GM10266 (cell line): ENCODE measurements at regions not wholly inside any gene's neighbourhood (a gene's known extent, or its start where the extent isn't known, plus 50 kb on each side); places are given as distances from the start of the nearest gene placed in this dataset.

Experiments
- DNase-seq: peaks from one replicate; pipeline ENCODE4 v3.0.0; 2012; ENCODE audit errors: extremely low spot score
- TF ChIP-seq, protein P1 (sequence below): IDR thresholded peaks from 2 replicates; pipeline ENCODE4 v1.5.1; 2012; ENCODE audit warnings: mild to moderate bottlenecking, low read depth; ENCODE audit not compliant: control insufficient read depth, insufficient read depth; ENCODE audit errors: missing control alignments

- TF ChIP-seq, protein P1, sequence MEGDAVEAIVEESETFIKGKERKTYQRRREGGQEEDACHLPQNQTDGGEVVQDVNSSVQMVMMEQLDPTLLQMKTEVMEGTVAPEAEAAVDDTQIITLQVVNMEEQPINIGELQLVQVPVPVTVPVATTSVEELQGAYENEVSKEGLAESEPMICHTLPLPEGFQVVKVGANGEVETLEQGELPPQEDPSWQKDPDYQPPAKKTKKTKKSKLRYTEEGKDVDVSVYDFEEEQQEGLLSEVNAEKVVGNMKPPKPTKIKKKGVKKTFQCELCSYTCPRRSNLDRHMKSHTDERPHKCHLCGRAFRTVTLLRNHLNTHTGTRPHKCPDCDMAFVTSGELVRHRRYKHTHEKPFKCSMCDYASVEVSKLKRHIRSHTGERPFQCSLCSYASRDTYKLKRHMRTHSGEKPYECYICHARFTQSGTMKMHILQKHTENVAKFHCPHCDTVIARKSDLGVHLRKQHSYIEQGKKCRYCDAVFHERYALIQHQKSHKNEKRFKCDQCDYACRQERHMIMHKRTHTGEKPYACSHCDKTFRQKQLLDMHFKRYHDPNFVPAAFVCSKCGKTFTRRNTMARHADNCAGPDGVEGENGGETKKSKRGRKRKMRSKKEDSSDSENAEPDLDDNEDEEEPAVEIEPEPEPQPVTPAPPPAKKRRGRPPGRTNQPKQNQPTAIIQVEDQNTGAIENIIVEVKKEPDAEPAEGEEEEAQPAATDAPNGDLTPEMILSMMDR, result no peak
- no peak for DNase-seq
These were observed 597.9 kb upstream of the ADAMTS16 start for GRCh38 chr5:4542145-4542778.

- TF ChIP-seq, protein P1, result no peak
- DNase-seq, result no peak
These were observed 596.0 kb upstream of the ADAMTS16 start for GRCh38 chr5:4544049-4544670.

DNA sequence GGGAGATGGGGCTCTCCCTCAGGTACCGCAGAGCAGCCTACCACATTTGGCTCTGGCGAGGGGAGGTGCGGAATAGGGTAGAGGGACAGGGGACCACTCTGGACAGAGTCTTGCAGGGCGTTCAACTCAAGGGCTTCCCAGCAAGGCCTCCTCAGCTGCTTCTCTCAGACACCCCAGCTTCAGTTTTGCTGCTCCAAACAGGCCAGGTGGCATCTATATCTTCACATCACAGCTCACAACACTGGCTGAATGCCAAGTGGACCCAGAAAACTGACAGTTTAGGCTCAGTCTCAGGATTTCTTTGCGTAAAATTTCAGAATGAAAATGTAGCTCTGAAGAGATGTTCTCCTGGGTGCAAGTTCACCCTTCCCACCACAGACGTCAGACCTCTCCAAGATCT is 592.6 kb upstream of the ADAMTS16 start:
- TF ChIP-seq, protein P1, result no peak
- no peak for DNase-seq

DNA sequence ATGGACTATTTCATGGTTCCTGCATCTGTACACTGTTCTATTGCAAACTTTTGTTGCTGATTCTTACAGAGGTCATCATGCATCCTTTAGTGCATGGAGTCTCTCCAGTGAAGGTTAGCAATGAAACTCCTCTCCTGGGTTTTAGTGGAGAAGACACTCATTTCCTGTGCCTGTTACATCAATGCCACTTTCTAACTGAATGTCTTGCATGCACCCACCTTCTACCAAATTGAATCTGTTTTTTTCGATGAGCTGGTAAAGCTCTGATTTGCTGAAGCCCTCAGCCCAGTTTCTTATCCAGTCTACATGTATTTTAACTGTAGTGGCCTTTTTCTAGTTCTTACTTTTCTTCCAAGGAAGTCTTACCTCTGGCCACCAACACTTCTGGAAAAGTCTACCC is 591.8 kb upstream of the ADAMTS16 start:
- DNase-seq, result no peak
- TF ChIP-seq, protein P1, result no peak

DNA sequence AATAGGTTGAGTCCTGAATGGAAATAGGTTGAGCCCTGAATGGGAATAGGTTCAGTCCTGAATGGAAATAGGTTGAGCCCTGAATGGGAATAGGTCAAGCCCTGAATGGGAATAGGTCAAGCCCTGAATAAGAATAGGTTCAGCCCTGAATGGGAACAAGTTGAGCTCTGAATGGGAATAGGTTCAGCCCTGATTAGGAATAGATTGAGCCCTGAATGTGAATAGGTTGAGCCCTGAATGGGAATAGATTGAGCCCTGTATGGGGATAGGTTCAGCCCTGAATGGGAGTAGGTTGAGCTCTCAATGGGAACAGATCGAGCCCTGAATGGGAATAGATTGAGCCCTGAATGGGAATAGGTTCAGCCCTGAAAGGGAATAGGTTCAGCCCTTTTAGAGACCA is 590.8 kb upstream of the ADAMTS16 start:
- DNase-seq, result no peak

DNA sequence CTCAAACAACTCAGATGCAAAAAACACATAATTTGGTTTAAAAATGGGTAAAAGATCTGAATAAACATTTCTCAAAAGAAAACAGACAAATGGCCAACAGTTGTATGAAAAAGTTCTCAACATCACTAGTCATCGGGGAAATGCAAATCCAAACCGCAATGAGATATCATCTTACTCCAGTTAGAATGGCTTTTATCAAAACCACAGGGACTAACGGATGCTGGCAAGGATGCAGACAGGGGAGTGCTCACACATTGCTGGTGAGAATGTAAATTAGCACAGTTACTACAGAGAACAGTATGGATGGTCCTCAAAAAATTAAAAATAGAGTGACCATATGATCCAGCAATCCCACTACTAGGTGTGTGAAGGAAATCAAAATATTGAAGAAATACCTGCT is 589.1 kb upstream of the ADAMTS16 start:
- DNase-seq, result no peak

More for the DNA sequence above, 590.8 kb upstream of the ADAMTS16 start:
- TF ChIP-seq, protein P1, result no peak

GRCh38 chr5:4553130-4553529 is 587.0 kb upstream of the ADAMTS16 start:
- DNase-seq, result no peak
- TF ChIP-seq, protein P1, result no peak

More for the DNA sequence above, 589.1 kb upstream of the ADAMTS16 start:
- TF ChIP-seq, protein P1, result no peak
